Fibroblast of the aortic adventitia (primary cell): ENCODE measurements at regions not wholly inside any gene's neighbourhood (a gene's known extent, or its start where the extent isn't known, plus 50 kb on each side); places are given as distances from the start of the nearest gene placed in this dataset.

Experiments
- DNase-seq: peaks from one replicate; pipeline ENCODE4 v3.0.0-alpha.2; 2010; ENCODE audit warnings: low read depth
- H3K4me3 ChIP-seq: 2 replicates; pipeline ENCODE4 v1.5.1; 2011; ENCODE audit warnings: low read depth, mild to moderate bottlenecking, control low read depth, low read length, moderate library complexity
- TF ChIP-seq, protein P1 (sequence below): IDR thresholded peaks from 2 replicates; pipeline ENCODE4 v1.5.1; 2011; ENCODE audit warnings: mild to moderate bottlenecking, low read length, control low read depth, inconsistent platforms; ENCODE audit not compliant: insufficient read depth

DNA sequence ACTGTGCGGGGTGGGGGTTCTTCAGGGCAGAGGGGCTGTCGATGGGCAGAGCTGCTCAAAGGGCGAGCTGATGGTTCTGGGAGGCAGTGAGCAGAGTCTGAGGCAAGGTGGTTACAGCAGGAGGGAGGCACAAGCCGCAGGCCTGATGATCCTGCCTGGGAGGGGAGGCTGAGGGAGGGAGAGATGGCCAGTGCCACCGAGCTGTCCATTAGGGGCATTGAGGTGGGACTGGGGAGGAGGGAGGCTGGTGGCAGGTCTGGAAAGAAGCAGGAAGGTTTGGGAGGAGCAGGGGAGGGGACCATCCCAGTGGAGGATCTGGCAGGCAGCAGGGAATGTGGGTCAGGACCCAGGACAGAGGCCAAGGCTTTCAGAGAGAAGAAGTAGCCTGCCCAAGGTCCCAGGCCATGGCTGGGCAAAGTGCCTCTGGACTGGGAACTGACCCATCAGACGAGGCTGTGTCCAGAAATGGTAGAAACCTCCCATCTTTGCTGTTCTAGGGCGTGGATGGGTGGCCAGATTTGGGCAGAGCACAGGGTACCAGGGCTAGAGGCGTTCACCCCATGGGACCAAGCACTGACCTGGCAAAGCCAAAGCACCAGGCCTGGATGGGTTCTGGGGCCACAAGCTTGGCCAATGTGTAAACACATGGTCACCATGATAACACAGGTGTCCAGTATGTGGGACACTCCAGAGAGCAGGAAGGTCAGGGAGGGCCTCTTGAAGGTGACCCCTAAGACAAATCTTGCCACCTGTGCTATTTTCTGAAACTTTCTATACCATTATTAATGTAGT, 55.5 kb downstream of the INHBB start:
- no peak for DNase-seq
- TF ChIP-seq, protein P1, sequence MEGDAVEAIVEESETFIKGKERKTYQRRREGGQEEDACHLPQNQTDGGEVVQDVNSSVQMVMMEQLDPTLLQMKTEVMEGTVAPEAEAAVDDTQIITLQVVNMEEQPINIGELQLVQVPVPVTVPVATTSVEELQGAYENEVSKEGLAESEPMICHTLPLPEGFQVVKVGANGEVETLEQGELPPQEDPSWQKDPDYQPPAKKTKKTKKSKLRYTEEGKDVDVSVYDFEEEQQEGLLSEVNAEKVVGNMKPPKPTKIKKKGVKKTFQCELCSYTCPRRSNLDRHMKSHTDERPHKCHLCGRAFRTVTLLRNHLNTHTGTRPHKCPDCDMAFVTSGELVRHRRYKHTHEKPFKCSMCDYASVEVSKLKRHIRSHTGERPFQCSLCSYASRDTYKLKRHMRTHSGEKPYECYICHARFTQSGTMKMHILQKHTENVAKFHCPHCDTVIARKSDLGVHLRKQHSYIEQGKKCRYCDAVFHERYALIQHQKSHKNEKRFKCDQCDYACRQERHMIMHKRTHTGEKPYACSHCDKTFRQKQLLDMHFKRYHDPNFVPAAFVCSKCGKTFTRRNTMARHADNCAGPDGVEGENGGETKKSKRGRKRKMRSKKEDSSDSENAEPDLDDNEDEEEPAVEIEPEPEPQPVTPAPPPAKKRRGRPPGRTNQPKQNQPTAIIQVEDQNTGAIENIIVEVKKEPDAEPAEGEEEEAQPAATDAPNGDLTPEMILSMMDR, result no peak
- H3K4me3 ChIP-seq, result no peak overlapping the region

DNA sequence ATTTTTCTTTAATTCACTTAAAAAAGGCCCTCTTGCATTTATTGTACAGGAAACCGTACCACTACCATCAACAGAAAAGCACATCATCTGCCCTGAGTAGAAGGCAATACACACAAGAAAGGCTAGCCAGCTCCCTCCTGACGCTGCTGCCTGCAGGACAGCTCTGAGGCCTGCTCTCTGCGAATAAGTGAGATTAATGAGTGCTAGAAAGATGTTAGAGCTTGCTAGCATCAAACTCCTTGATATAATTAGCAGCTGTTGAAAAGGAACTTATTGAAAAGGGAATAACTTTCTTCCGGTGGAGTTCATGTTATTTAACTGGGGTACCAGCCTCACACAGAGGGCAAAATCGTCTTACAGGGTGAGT, 56.1 kb downstream of the INHBB start:
- DNase-seq, result no peak
- TF ChIP-seq, protein P1, result no peak
- no peak overlapping the region for H3K4me3 ChIP-seq

DNA sequence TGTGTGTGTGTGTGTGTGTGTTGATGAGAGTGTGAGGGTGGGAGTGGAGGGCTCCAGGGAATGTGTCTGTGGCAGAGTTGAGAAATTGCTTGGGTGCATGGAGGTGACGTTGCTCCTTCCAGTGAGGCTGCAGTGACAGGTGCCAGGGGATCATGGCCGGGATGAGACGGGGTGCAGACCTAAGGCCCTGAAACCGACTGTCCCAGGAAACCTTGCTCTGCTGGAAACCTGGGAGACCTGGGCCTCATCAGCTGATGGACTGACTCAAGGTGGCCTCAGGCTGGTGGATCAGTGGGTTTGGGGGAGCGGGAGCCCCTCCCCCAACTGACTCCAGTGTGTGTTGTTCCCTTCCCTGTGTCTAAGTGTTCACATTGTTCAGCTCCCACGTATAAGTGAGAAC, 56.6 kb downstream of the INHBB start:
- DNase-seq, result no peak
- TF ChIP-seq, protein P1, result no peak

DNA sequence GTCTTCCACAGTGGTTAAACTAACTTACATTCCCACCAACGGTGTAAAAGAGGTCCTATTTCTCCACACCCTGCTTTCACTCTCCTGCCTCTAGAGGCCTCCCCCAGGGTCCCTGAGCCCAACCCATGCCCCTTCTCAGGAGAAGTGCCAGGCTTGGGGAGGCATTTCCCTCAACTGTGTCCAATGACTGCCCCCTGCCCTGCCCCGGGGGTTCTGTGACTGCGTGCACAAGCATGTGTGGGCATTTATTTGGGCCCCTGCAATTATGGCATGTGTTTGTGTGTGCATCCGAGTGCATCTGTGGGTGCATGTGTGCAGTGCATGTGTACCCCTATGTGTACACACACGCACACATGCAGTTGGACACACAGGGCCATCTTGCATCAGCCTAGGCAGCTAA, 57.3 kb downstream of the INHBB start:
- DNase-seq, result no peak
- TF ChIP-seq, protein P1, result no peak

More for the DNA sequence above, 56.6 kb downstream of the INHBB start:
- no peak overlapping the region for H3K4me3 ChIP-seq

DNA sequence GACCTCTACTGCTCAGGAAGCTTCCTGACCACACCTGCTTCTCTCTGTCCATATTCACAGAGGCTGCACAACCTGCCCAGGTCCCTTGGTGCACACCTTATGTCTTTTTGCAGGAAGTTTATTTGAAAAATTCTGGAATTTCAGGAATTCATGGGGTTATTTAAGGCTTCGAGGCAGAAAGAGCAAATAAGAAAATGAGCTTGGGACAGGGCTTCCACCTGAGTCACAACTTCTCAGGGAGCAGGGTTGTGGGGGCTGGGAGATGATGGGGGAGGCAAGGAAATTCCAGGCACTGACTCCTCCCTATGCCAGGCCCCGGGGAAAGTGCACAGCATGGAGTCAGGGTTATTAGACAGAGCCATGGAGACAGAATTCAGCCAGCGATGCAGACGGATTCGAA, 57.7 kb downstream of the INHBB start:
- TF ChIP-seq, protein P1, result no peak
- H3K4me3 ChIP-seq, result no peak overlapping the region
- DNase-seq, result no peak

More for the DNA sequence above, 57.3 kb downstream of the INHBB start:
- no peak overlapping the region for H3K4me3 ChIP-seq

DNA sequence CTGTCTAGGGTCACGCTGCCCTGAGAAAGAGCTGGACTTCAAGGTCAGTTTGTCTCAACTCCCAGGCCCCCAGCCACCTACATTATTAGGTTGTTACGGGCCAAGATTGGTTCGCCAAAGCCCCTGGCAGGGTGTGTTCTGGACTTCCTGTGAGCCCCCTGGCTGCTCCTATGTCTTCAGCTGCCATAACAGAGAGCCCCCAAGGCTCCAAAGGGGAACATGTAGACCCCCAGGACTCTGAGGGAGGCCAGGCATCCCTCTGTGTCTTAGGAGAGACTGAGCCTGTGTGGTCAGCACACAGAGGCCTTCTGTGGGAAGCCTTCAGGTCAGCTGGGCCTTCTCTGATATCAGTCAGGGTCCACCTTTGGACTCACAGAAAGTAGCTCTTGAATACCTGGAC, 58.3 kb downstream of the INHBB start:
- TF ChIP-seq, protein P1, result no peak
- H3K4me3 ChIP-seq, result no peak overlapping the region
- no peak for DNase-seq
